Fibroblast of lung (primary cell): ENCODE measurements at regions not wholly inside any gene's neighbourhood (a gene's known extent, or its start where the extent isn't known, plus 50 kb on each side); places are given as distances from the start of the nearest gene placed in this dataset.
"Not testable (repeated sequence)": the region's sequence is repeated elsewhere in the genome, so short reads cannot be mapped to it uniquely, and the experiment has no call there.

Experiments
- DNase-seq, 2 donors: peaks; one replicate each; pipeline versions ENCODE4 v3.0.0 to v3.0.0-alpha.2; 2010; ENCODE audit warnings: low read depth in 2 of 2
- H2AFZ ChIP-seq: 2 replicates; pipeline ENCODE4 v1.5.1; 2012; ENCODE audit warnings: low read length, control low read depth, inconsistent platforms
- H3K27ac ChIP-seq: 2 replicates; pipeline ENCODE4 v1.5.1; 2011; ENCODE audit warnings: low read length, control low read depth; ENCODE audit not compliant: insufficient read depth
- H3K27me3 ChIP-seq: 2 replicates; pipeline ENCODE4 v1.5.1; 2011; ENCODE audit warnings: mild to moderate bottlenecking, low read length; ENCODE audit not compliant: control insufficient read depth, insufficient read depth
- H3K36me3 ChIP-seq: 2 replicates; pipeline ENCODE4 v1.5.1; 2011; ENCODE audit warnings: low read length; ENCODE audit not compliant: control insufficient read depth, insufficient read depth
- H3K4me1 ChIP-seq: 2 replicates; pipeline ENCODE4 v1.5.1; 2011; ENCODE audit warnings: low read length; ENCODE audit not compliant: control insufficient read depth, insufficient read depth; ENCODE audit errors: extremely low read depth
- H3K4me2 ChIP-seq: 2 replicates; pipeline ENCODE4 v1.5.1; 2011; ENCODE audit warnings: low read length, control low read depth; ENCODE audit not compliant: insufficient read depth; ENCODE audit errors: extremely low read depth
- H3K4me3 ChIP-seq, 4 experiments: fragments of 200-600 bp in 1 of 4; sonication (generic) in 1 of 4; replicated peaks in 1 of 4; 2 replicates each; pipeline ENCODE4 v1.5.1; 2011 to 2016; ENCODE audit warnings: low read length in 4 of 4, low read depth in 3 of 4, mild to moderate bottlenecking in 3 of 4, control low read depth in 2 of 4, inconsistent platforms in 1 of 4, mixed read lengths in 1 of 4; ENCODE audit not compliant: insufficient read depth in 1 of 4; ENCODE audit errors: control extremely low read depth in 1 of 4
- H3K79me2 ChIP-seq: 2 replicates; pipeline ENCODE4 v1.5.1; 2012; ENCODE audit warnings: mild to moderate bottlenecking, low read length, inconsistent platforms; ENCODE audit not compliant: control insufficient read depth, insufficient read depth
- H3K9ac ChIP-seq: 2 replicates; pipeline ENCODE4 v1.5.1; 2011; ENCODE audit warnings: mild to moderate bottlenecking, low read length, control low read depth; ENCODE audit not compliant: insufficient read depth
- H3K9me3 ChIP-seq: 2 replicates; pipeline ENCODE4 v1.5.1; 2012; ENCODE audit warnings: low read depth, low read length; ENCODE audit not compliant: control insufficient read depth, insufficient read depth
- H4K20me1 ChIP-seq: 2 replicates; pipeline ENCODE4 v1.5.1; 2011; ENCODE audit warnings: low read length; ENCODE audit not compliant: control insufficient read depth, insufficient read depth; ENCODE audit errors: extremely low read depth
- CTCF ChIP-seq, 2 donors: IDR thresholded peaks in 1 of 2; conservative IDR thresholded peaks in 1 of 2; 1 replicate in 1 of 2; 2 replicates in 1 of 2; pipeline ENCODE4 v1.5.1; 2011 to 2012; ENCODE audit warnings: low read length in 2 of 2, control low read depth in 1 of 2, inconsistent platforms in 1 of 2, low read depth in 1 of 2, mild to moderate bottlenecking in 1 of 2
- EZH2 ChIP-seq: IDR thresholded peaks from 2 replicates; pipeline ENCODE4 v1.5.1; 2012; ENCODE audit warnings: low read length, control low read depth, mild to moderate bottlenecking; ENCODE audit errors: missing control alignments

GRCh38 chr18:62647179-62647578, 68.2 kb upstream of the PHLPP1 start:
- Histone ChIP-seq H3K4me2 (no peak overlapping the region), H3K27ac (no peak overlapping the region), H3K27me3 (no peaks in the 10 kb centered on the region), H3K9me3 (no peaks in the 10 kb centered on the region), H2AFZ (no peak overlapping the region), H4K20me1 (no peaks in the 10 kb centered on the region), H3K79me2 (no peaks in the 10 kb centered on the region), H3K4me1 (no peaks in the 10 kb centered on the region), H3K36me3 (no peaks in the 10 kb centered on the region), H3K9ac (no peak overlapping the region), H3K4me3 (no peak overlapping the region)
- no peak for DNase-seq
- TF ChIP-seq EZH2 (no peak), CTCF (conservative IDR thresholded peaks at IDR 0.05 in 1 of 2, IDR thresholded peaks at IDR 0.05 in 1 of 2; ENCODE audit: low read depth in 1 of 2, low read length in 2 of 2) (no peak)

GRCh38 chr18:62648045-62648678, 67.2 kb upstream of the PHLPP1 start:
- Histone ChIP-seq H3K79me2 (no peaks in the 10 kb centered on the region), H3K9me3 (no peaks in the 10 kb centered on the region), H3K4me2 (no peak overlapping the region), H3K36me3 (no peaks in the 10 kb centered on the region), H3K27me3 (no peaks in the 10 kb centered on the region), H3K27ac (no peak overlapping the region), H3K4me1 (no peaks in the 10 kb centered on the region), H4K20me1 (no peaks in the 10 kb centered on the region), H2AFZ (no peak overlapping the region), H3K9ac (no peak overlapping the region), H3K4me3 (no peak overlapping the region)
- DNase-seq: no peak
- TF ChIP-seq EZH2: no peak
- TF ChIP-seq CTCF (conservative IDR thresholded peaks at IDR 0.05 in 1 of 2, IDR thresholded peaks at IDR 0.05 in 1 of 2; ENCODE audit: low read depth in 1 of 2, low read length in 2 of 2): no peak

GRCh38 chr18:62651276-62652056, 63.9 kb upstream of the PHLPP1 start:
- no peak overlapping the region for H2AFZ ChIP-seq
- no peaks in the 10 kb centered on the region for H3K27me3 ChIP-seq
- H3K9me3 ChIP-seq: no peaks in the 10 kb centered on the region
- H3K4me2 ChIP-seq: no peak overlapping the region
- no peak overlapping the region for H3K27ac ChIP-seq
- TF ChIP-seq EZH2: no peak
- no peak for TF ChIP-seq CTCF (conservative IDR thresholded peaks at IDR 0.05 in 1 of 2, IDR thresholded peaks at IDR 0.05 in 1 of 2; ENCODE audit: low read depth in 1 of 2, low read length in 2 of 2)
- H3K4me1 ChIP-seq: no peaks in the 10 kb centered on the region
- H3K36me3 ChIP-seq: no peaks in the 10 kb centered on the region
- H4K20me1 ChIP-seq: no peaks in the 10 kb centered on the region
- no peak overlapping the region for H3K4me3 ChIP-seq
- no peaks in the 10 kb centered on the region for H3K79me2 ChIP-seq
- DNase-seq: no peak
- H3K9ac ChIP-seq: no peak overlapping the region

GRCh38 chr18:62652057-62652629, 63.2 kb upstream of the PHLPP1 start:
- H3K9ac ChIP-seq, H3K4me1 ChIP-seq, H3K36me3 ChIP-seq, H4K20me1 ChIP-seq, H3K27ac ChIP-seq, H3K27me3 ChIP-seq, H3K4me3 ChIP-seq, H3K79me2 ChIP-seq, DNase-seq, H3K9me3 ChIP-seq, H3K4me2 ChIP-seq, H2AFZ ChIP-seq: not testable (repeated sequence)
